K562 (cell line): ENCODE measurements at regions not wholly inside any gene's neighbourhood (a gene's known extent, or its start where the extent isn't known, plus 50 kb on each side); places are given as distances from the start of the nearest gene placed in this dataset.

Experiments
- ATAC-seq: fragments of 200-7000 bp; cut with Tn5 transposase; 3 replicates; pipeline ENCODE4 v1.9.1; 2020; ENCODE audit warnings: moderate library complexity
- BruUV-seq: library from RNA; stranded (reverse); fragments of 400-500 nt; replicated peaks from 2 replicates; lab custom pipeline; 2021; lab: Mats Ljungman, UMichigan
- CTCF ChIA-PET: fragments of 300-600 bp; formaldehyde crosslinking; extraction: SDS; loops from one replicate; lab custom pipeline; 2021; ENCODE audit warnings: low intra/inter-chr PET ratio; lab: Yijun Ruan, JAX
- POLR2A ChIA-PET: fragments of 300-600, 350-650 bp; sonication (Branson Sonifier 250); formaldehyde crosslinking; extraction: SDS; loops from one replicate; lab custom pipeline; 2021; ENCODE audit warnings: antibody characterized with exemption, inconsistent platforms; lab: Yijun Ruan, JAX
- DNase-seq, 4 experiments: peaks; one replicate each; pipeline versions ENCODE4 v3.0.0 to v3.0.0-alpha.2; 2011 to 2018; ENCODE audit warnings: low spot score in 3 of 4, mixed read lengths in 3 of 4; ENCODE audit errors: extremely low read depth in 1 of 4
- FAIRE-seq: peaks from 2 replicates; lab custom pipeline; 2011; peaks lifted over from hg19 to GRCh38; lab: Jason Lieb, UNC
- H2AFZ ChIP-seq: 2 replicates; pipeline ENCODE4 v1.6.0; 2011; ENCODE audit warnings: low read depth, low read length, control low read depth, inconsistent platforms
- H3K27ac ChIP-seq: fragments of 200-600 bp; 3 replicates; pipeline ENCODE4 v1.8.0; 2011; ENCODE audit warnings: low read depth, mild to moderate bottlenecking, control low read depth, inconsistent platforms, low read length, moderate library complexity, mixed read lengths; ENCODE audit errors: extremely low read depth
- H3K27me3 ChIP-seq, 2 experiments: fragments of 300-600 bp in 1 of 2; 2 replicates in 1 of 2; 3 replicates in 1 of 2; pipeline versions ENCODE4 v1.6.0 to v1.8.0; 2011; ENCODE audit warnings: inconsistent platforms in 2 of 2, low read length in 2 of 2, mild to moderate bottlenecking in 1 of 2, mixed read lengths in 1 of 2, moderate library complexity in 1 of 2; ENCODE audit not compliant: control insufficient read depth in 2 of 2, insufficient read depth in 2 of 2
- H3K36me3 ChIP-seq: fragments of 300-600 bp; 3 replicates; pipeline ENCODE4 v1.8.0; 2011; ENCODE audit warnings: mild to moderate bottlenecking, low read length, inconsistent platforms; ENCODE audit not compliant: control insufficient read depth, insufficient read depth
- H3K4me1 ChIP-seq, 2 experiments: fragments of 200-600 bp in 1 of 2; replicated peaks in 1 of 2; 2 replicates in 1 of 2; 3 replicates in 1 of 2; pipeline versions ENCODE4 v1.5.1 to v1.8.0; 2011; ENCODE audit warnings: inconsistent platforms in 2 of 2, low read length in 2 of 2, mild to moderate bottlenecking in 1 of 2, mixed read lengths in 1 of 2, moderate library complexity in 1 of 2; ENCODE audit not compliant: control insufficient read depth in 2 of 2, insufficient read depth in 2 of 2
- H3K4me2 ChIP-seq: 2 replicates; pipeline ENCODE4 v1.6.1; 2011; ENCODE audit warnings: low read length, control low read depth, inconsistent platforms, mixed read lengths; ENCODE audit not compliant: insufficient read depth
- H3K4me3 ChIP-seq: fragments of 200-600 bp; sonication (generic), shearing (Covaris generic); 2 replicates; pipeline ENCODE4 v1.5.1; 2016; ENCODE audit warnings: control low read depth, inconsistent platforms
- H3K79me2 ChIP-seq: fragments of 200-600 bp; 3 replicates; pipeline ENCODE4 v1.8.0; 2011; ENCODE audit warnings: low read length, inconsistent platforms; ENCODE audit not compliant: control insufficient read depth, insufficient read depth
- H3K9ac ChIP-seq, 2 experiments: 2 replicates each; pipeline versions ENCODE4 v1.6.0 to v1.6.1; 2011; ENCODE audit warnings: low read depth in 2 of 2, low read length in 2 of 2, control low read depth in 1 of 2, inconsistent platforms in 1 of 2, mild to moderate bottlenecking in 1 of 2, mixed read lengths in 1 of 2; ENCODE audit not compliant: insufficient read depth in 1 of 2
- H3K9me1 ChIP-seq: one replicate; pipeline ENCODE4 v1.6.0; 2011; ENCODE audit warnings: inconsistent platforms, mild to moderate bottlenecking, low read length, moderate library complexity; ENCODE audit not compliant: control insufficient read depth, insufficient read depth
- H3K9me3 ChIP-seq: replicated peaks from 2 replicates; pipeline ENCODE4 v1.5.1; 2011; ENCODE audit warnings: low read depth, low read length, inconsistent platforms; ENCODE audit not compliant: control insufficient read depth, insufficient read depth
- H4K20me1 ChIP-seq: replicated peaks from 2 replicates; pipeline ENCODE4 v1.6.1; 2011; ENCODE audit warnings: low read length, inconsistent platforms, mixed read lengths; ENCODE audit not compliant: control insufficient read depth, insufficient read depth
- ARID3A ChIP-seq: IDR thresholded peaks from 2 replicates; pipeline ENCODE4 v1.6.1; 2012; ENCODE audit warnings: low read depth, low read length, improper control_type of control experiment, borderline replicate concordance
- ATF1 ChIP-seq, 2 experiments: fragments of 450-650 bp in 1 of 2; IDR thresholded peaks; 2 replicates each; pipeline ENCODE4 v1.6.1; 2016; ENCODE audit warnings: missing compliant biosample characterization in 1 of 2, missing genetic modification characterization in 1 of 2
- HES1 ChIP-seq: fragments of 450-650 bp; IDR thresholded peaks from 2 replicates; pipeline ENCODE4 v1.6.1; 2016; ENCODE audit warnings: low read depth, mild to moderate bottlenecking, moderate library complexity
- HMGN3 ChIP-seq: IDR thresholded peaks from 2 replicates; pipeline ENCODE4 v1.6.1; 2011; ENCODE audit warnings: borderline replicate concordance, low read depth, mild to moderate bottlenecking, mixed read lengths, low read length; ENCODE audit not compliant: insufficient read length; ENCODE audit errors: extremely low read depth
- ID3 ChIP-seq, 2 experiments: fragments of 250-450 bp in 1 of 2; fragments of 450-650 bp in 1 of 2; sonication (Bioruptor Pico) in 1 of 2; IDR thresholded peaks; 2 replicates each; pipeline versions ENCODE4 v1.6.1 to v1.8.0; 2016 to 2021; ENCODE audit warnings: mild to moderate bottlenecking in 2 of 2, moderate library complexity in 2 of 2, missing compliant biosample characterization in 1 of 2, missing genetic modification characterization in 1 of 2
- JUN ChIP-seq, 2 experiments: sonication (generic) in 1 of 2; formaldehyde crosslinking in 1 of 2; IDR thresholded peaks; 2 replicates each; pipeline versions ENCODE4 v1.6.1 to v1.8.0; 2012 to 2022; ENCODE audit warnings: borderline replicate concordance in 2 of 2, mild to moderate bottlenecking in 2 of 2, improper control_type of control experiment in 1 of 2, low read depth in 1 of 2, low read length in 1 of 2, missing genetic modification reagents in 1 of 2
- KAT7 ChIP-seq: sonication (generic); formaldehyde crosslinking; IDR thresholded peaks from 2 replicates; pipeline ENCODE4 v1.8.0; 2022; ENCODE audit warnings: missing genetic modification reagents, mild to moderate bottlenecking, borderline replicate concordance
- KLF1 ChIP-seq: fragments of 450-650 bp; IDR thresholded peaks from 2 replicates; pipeline ENCODE4 v1.6.1; 2016; ENCODE audit warnings: missing genetic modification characterization, missing compliant biosample characterization
- NUFIP1 ChIP-seq: fragments of 450-650 bp; IDR thresholded peaks from 2 replicates; pipeline ENCODE4 v1.6.1; 2018; ENCODE audit not compliant: partially characterized antibody
- ZNF143 ChIP-seq: sonication (generic); formaldehyde crosslinking; IDR thresholded peaks from 2 replicates; pipeline ENCODE4 v1.9.0; 2022; ENCODE audit warnings: mild to moderate bottlenecking, missing genetic modification reagents
- ZNF408 ChIP-seq: fragments of 250-450 bp; sonication (Bioruptor Pico); IDR thresholded peaks from 2 replicates; pipeline ENCODE4 v1.4.0; 2020; ENCODE audit warnings: low read depth, mild to moderate bottlenecking, moderate library complexity
- WGBS: fragments of 100-300 bp; shearing (Covaris generic); methylation state at CpG from one replicate; pipeline ENCODE4 v1.1.6; 2016; ENCODE audit warnings: low coverage, mixed read lengths; ENCODE audit not compliant: insufficient coverage; ENCODE audit errors: missing lambda C conversion rate; 5-methylcytosine and 5-hydroxymethylcytosine counted together
- in situ Hi-C: fragments of 300-500 bp; cut with MboI; formaldehyde crosslinking; loops from 4 replicates; pipeline ENCODE4 v1.15.0; 2018; ENCODE audit warnings: inconsistent platforms, mixed read lengths
- intact Hi-C: fragments of 100-400 bp; cut with micrococcal nuclease; formaldehyde crosslinking; loops from 2 replicates; pipeline ENCODE4 v1.14.2; 2022
- TF ChIP-seq, protein P1 (sequence below): sonication (generic); formaldehyde crosslinking; IDR thresholded peaks from 2 replicates; pipeline ENCODE4 v1.4.0; 2020; ENCODE audit warnings: mild to moderate bottlenecking, missing genetic modification reagents
- TF ChIP-seq, protein P2 (sequence below): fragments of 450-650 bp; IDR thresholded peaks from 2 replicates; pipeline ENCODE4 v1.6.1; 2014; ENCODE audit warnings: low read depth, mild to moderate bottlenecking, moderate library complexity, borderline replicate concordance
- TF ChIP-seq, protein P3 (sequence below): sonication (generic); formaldehyde crosslinking; IDR thresholded peaks from 2 replicates; pipeline ENCODE4 v1.8.0; 2022; ENCODE audit warnings: missing genetic modification reagents, mild to moderate bottlenecking, borderline replicate concordance

- CTCF ChIA-PET: no interaction called here
- no peak for FAIRE-seq
Observed at GRCh38 chr5:174892742-174893141, 168.4 kb downstream of the MSX2 start.

More at GRCh38 chr5:174892742-174893141, 168.4 kb downstream of the MSX2 start:
- 0% methylated on average over 7 of the region's 7 CpGs for WGBS
- ATAC-seq: no peak
- H3K9ac ChIP-seq: no peak overlapping the region
- H3K9me3 ChIP-seq: no peaks in the 10 kb centered on the region
- in situ Hi-C loops: no loop called here
- TF ChIP-seq KAT7 (no peak), ZNF408 (no peak), KLF1 (tag) (no peak), JUN (IDR thresholded peaks at IDR 0.05; ENCODE audit: borderline replicate concordance, low read depth, low read length) (no peak), JUN (CRISPR knock-in tag; IDR thresholded peaks at IDR 0.05; ENCODE audit: borderline replicate concordance) (no peak), ARID3A (no peak), HMGN3 (no peak), ATF1 (CRISPR knock-in tag; IDR thresholded peaks at IDR 0.05) (no peak), ATF1 (tag; IDR thresholded peaks at IDR 0.05) (no peak), NUFIP1 (no peak), ID3 (CRISPR knock-in tag; IDR thresholded peaks at IDR 0.05) (no peak), ID3 (tag; IDR thresholded peaks at IDR 0.05) (no peak), HES1 (no peak), ZNF143 (no peak)
- TF ChIP-seq, protein P1, sequence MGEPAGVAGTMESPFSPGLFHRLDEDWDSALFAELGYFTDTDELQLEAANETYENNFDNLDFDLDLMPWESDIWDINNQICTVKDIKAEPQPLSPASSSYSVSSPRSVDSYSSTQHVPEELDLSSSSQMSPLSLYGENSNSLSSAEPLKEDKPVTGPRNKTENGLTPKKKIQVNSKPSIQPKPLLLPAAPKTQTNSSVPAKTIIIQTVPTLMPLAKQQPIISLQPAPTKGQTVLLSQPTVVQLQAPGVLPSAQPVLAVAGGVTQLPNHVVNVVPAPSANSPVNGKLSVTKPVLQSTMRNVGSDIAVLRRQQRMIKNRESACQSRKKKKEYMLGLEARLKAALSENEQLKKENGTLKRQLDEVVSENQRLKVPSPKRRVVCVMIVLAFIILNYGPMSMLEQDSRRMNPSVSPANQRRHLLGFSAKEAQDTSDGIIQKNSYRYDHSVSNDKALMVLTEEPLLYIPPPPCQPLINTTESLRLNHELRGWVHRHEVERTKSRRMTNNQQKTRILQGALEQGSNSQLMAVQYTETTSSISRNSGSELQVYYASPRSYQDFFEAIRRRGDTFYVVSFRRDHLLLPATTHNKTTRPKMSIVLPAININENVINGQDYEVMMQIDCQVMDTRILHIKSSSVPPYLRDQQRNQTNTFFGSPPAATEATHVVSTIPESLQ: no peak
- TF ChIP-seq, protein P2, sequence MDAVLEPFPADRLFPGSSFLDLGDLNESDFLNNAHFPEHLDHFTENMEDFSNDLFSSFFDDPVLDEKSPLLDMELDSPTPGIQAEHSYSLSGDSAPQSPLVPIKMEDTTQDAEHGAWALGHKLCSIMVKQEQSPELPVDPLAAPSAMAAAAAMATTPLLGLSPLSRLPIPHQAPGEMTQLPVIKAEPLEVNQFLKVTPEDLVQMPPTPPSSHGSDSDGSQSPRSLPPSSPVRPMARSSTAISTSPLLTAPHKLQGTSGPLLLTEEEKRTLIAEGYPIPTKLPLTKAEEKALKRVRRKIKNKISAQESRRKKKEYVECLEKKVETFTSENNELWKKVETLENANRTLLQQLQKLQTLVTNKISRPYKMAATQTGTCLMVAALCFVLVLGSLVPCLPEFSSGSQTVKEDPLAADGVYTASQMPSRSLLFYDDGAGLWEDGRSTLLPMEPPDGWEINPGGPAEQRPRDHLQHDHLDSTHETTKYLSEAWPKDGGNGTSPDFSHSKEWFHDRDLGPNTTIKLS: no peak
- TF ChIP-seq, protein P3, sequence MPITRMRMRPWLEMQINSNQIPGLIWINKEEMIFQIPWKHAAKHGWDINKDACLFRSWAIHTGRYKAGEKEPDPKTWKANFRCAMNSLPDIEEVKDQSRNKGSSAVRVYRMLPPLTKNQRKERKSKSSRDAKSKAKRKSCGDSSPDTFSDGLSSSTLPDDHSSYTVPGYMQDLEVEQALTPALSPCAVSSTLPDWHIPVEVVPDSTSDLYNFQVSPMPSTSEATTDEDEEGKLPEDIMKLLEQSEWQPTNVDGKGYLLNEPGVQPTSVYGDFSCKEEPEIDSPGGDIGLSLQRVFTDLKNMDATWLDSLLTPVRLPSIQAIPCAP (CRISPR knock-in tag): no peak
- H3K9me1 ChIP-seq: no peaks in the 10 kb centered on the region
- no peaks in the 10 kb centered on the region for H3K79me2 ChIP-seq
- no TSS peak for BruUV-seq
- no peaks in the 10 kb centered on the region for H3K36me3 ChIP-seq
- H3K4me1 ChIP-seq: no peaks in the 10 kb centered on the region
- H3K27ac ChIP-seq: no peak overlapping the region
- H4K20me1 ChIP-seq: no peaks in the 10 kb centered on the region
- intact Hi-C loops: no loop called here
- H3K4me3 ChIP-seq: no peak overlapping the region
- no peak overlapping the region for H3K4me2 ChIP-seq
- POLR2A ChIA-PET: interaction anchor here (0.7 kb wide), 1 partner anchor 434 kb away, joined by 3 read pairs; no protein-coding TSS in a partner anchor
- no peaks in the 10 kb centered on the region for H3K27me3 ChIP-seq
- no peak overlapping the region for H2AFZ ChIP-seq
- DNase-seq: no peak
